Peyer's patch (tissue), 4 donors: ENCODE measurements at regions not wholly inside any gene's neighbourhood (a gene's known extent, or its start where the extent isn't known, plus 50 kb on each side); places are given as distances from the start of the nearest gene placed in this dataset.

Experiments used
- CTCF ChIP-seq, 6 experiments: fragments of 450-650 bp in 4 of 6; fragments of 200-600 bp in 2 of 6; sonication (generic) in 1 of 6; IDR thresholded peaks; one replicate each; pipeline ENCODE4 v1.5.1; 2017 to 2019; ENCODE audit warnings: antibody characterized with exemption in 6 of 6, mild to moderate bottlenecking in 3 of 6, moderate library complexity in 1 of 6
- POLR2A ChIP-seq, 2 donors: fragments of 450-650 bp; IDR thresholded peaks; one replicate each; pipeline ENCODE4 v1.5.1; 2017; ENCODE audit warnings: antibody characterized with exemption in 2 of 2, mild to moderate bottlenecking in 2 of 2, moderate library complexity in 2 of 2

GRCh38 chr3:187536185-187536584, 134.0 kb downstream of the SST start:
- TF ChIP-seq CTCF (IDR thresholded peaks at IDR 0.05), result no peak
- no peak for TF ChIP-seq POLR2A (IDR thresholded peaks at IDR 0.05)
